ENCODE measurements at regions not wholly inside any gene's neighbourhood (a gene's known extent, or its start where the extent isn't known, plus 50 kb on each side); places are given as distances from the start of the nearest gene placed in this dataset.

DNA sequence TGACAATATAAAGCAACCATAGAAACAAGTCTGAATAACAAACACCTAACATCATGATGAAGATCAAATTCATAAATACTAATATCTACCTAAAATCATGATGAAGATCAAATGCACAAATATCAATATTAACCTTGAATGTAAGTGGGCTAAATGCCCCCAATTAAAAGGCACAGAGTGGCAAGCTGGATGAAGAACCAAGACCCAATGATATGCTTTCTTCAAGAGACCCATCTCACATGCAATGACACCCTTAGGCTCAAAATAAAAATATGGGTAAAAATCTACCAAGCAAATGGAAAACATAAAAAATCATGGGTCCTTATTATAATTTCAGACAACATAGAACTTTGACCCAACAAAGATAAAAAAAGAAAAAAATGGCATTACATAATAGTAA, 578.5 kb upstream of the PTCHD4 start (continued):
- no peak for TF ChIP-seq TCF12 (IDR thresholded peaks at IDR 0.05; ENCODE audit: low read depth, low read length)
- no peak for TF ChIP-seq TBL1XR1 (IDR thresholded peaks at IDR 0.05; ENCODE audit: low read depth, low read length)
- no peak for TF ChIP-seq ZNF217 (IDR thresholded peaks at IDR 0.05)

DNA sequence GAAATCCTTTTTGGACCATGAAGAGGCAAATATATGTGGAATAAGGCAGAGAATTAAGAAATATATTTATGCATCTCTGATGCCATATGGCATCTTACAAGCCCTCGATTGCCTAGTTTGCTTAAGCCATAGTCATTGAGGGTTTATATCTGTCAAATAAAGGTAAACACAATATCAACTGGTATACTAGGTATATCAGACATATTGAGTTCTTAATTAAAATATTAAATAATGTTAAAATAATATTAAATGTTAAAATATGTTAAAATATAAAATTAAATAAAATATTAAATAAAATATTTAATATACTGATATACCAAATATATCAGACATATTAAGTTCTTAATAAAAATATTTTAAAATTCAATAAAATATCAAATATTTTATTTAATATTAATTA, 567.4 kb upstream of the PTCHD4 start:
- H3K9me3 ChIP-seq (replicated peaks; ENCODE audit: control insufficient read depth, insufficient read depth, low read length), result no peaks in the 10 kb centered on the region
- in situ Hi-C loops (cut with MboI) (no loop called here), intact Hi-C loops (cut with micrococcal nuclease; ENCODE audit: unreplicated experiment) (no loop called here)
- ATAC-seq (no peak), FAIRE-seq (no peak), DNase-seq (ENCODE audit: low read depth, low spot score) (no peak)
- H2AFZ ChIP-seq (ENCODE audit: control insufficient read depth, low read depth, low read length), result no peak overlapping the region
- no peaks in the 10 kb centered on the region for H3K27me3 ChIP-seq (replicated peaks in 1 of 2; ENCODE audit: control insufficient read depth in 2 of 2, insufficient read depth in 2 of 2, low read length in 1 of 2)
- H3K27ac ChIP-seq (ENCODE audit: control insufficient read depth, insufficient read depth), result no peak overlapping the region
- POLR2A ChIA-PET, result no interaction called here
- 0% methylated on average over 1 of the region's 1 CpG for WGBS (ENCODE audit: insufficient coverage, insufficient replicate concordance, low lambda C conversion rate, missing lambda C conversion rate)
- TF ChIP-seq NRF1 (conservative IDR thresholded peaks at IDR 0.05; ENCODE audit: low read depth, low read length) (no peak), EED (IDR thresholded peaks at IDR 0.05; ENCODE audit: low read depth) (no peak), YBX1 (IDR thresholded peaks at IDR 0.05) (no peak), RAD51 (IDR thresholded peaks at IDR 0.05) (no peak), SREBF2 (IDR thresholded peaks at IDR 0.05; ENCODE audit: low read length) (no peak), CHD1 (IDR thresholded peaks at IDR 0.05; ENCODE audit: low read depth, low read length) (no peak), RELA (IDR thresholded peaks at IDR 0.05; ENCODE audit: borderline replicate concordance, partially characterized antibody) (no peak), CREB1 (IDR thresholded peaks at IDR 0.05; ENCODE audit: low read depth) (no peak)
- SMC1A ChIA-PET (ENCODE audit: uncharacterized antibody, unreplicated experiment), result no interaction called here
- H3K4me2 ChIP-seq (ENCODE audit: control insufficient read depth, insufficient read depth), result no peak overlapping the region
- RAD21 ChIA-PET (ENCODE audit: unreplicated experiment), result no interaction called here
- H3K4me1 ChIP-seq (ENCODE audit: control insufficient read depth, insufficient read depth, low read length), result no peaks in the 10 kb centered on the region
- H3K9ac ChIP-seq (ENCODE audit: control insufficient read depth, insufficient read depth, low read length), result no peak overlapping the region
- no peaks in the 10 kb centered on the region for H4K20me1 ChIP-seq (ENCODE audit: control insufficient read depth, insufficient read depth)
- no TSS peak for BruUV-seq (replicated peaks)
- no peaks in the 10 kb centered on the region for H3K36me3 ChIP-seq (ENCODE audit: control insufficient read depth in 2 of 2, insufficient read depth in 2 of 2, low read length in 1 of 2)
- H3K79me2 ChIP-seq (ENCODE audit: control insufficient read depth, insufficient read depth, low read length), result no peaks in the 10 kb centered on the region
- CTCF ChIA-PET, result no interaction called here
- H3K4me3 ChIP-seq, result no peak overlapping the region

Measured in GM12878 (cell line).